NB4 (cell line): ENCODE measurements at regions not wholly inside any gene's neighbourhood (a gene's known extent, or its start where the extent isn't known, plus 50 kb on each side); places are given as distances from the start of the nearest gene placed in this dataset.

ENCODE experiments used
- MAX ChIP-seq: IDR thresholded peaks from 2 replicates; pipeline ENCODE4 v1.6.1; 2011; ENCODE audit warnings: low read depth, low read length
- MYC ChIP-seq: IDR thresholded peaks from 2 replicates; pipeline ENCODE4 v1.6.1; 2011; ENCODE audit warnings: low read depth, low read length

GRCh38 chr2:184351126-184351525 lies 247.2 kb upstream of the ZNF804A start:
- TF ChIP-seq MYC (no peak), MAX (no peak)
